ENCODE measurements at regions not wholly inside any gene's neighbourhood (a gene's known extent, or its start where the extent isn't known, plus 50 kb on each side); places are given as distances from the start of the nearest gene placed in this dataset.

DNA sequence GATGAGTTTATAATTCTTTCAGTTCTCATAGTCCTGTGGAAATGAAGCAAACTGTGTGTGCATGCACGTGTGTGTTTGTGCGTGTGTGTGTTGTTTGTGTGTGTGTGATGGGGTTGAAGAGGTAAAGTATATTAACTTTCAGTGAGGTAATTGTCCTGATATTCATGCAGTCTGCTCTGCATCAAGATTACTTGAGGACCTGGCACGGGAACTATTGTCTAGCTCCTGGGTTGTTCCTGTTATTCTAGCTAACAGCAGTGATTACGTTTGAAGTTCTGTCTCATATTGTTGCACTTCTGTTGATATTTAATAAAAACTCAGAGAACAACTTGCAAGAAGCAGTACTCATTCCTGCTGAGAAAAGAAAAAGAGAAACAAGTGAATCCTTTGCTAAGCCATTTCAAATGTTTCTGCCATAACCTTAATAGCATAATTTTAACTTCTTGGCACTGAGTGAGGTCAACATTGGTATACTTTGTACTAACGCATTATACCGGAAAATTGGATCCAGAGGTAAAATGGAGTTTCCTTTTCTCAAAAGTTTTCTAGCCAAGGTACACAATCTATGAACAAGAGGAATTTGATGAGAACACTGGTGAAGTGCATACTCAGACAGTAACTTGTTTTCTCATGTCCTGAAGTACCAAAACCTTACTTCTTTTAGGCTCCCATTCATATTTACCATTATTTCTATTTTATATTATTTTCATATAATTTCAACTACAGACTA, 113.2 kb downstream of the SPCS3 start:
- Mint-ChIP-seq H3K4me1 (no peaks in the 10 kb centered on the region), H3K9me3 (no peaks in the 10 kb centered on the region), H3K27ac (no peak overlapping the region), H3K4me3 (no peak overlapping the region), H3K36me3 (no peaks in the 10 kb centered on the region), H3K27me3 (no peaks in the 10 kb centered on the region)
- no peak for DNase-seq
- no peak for ATAC-seq (ENCODE audit: low read depth)
- POLR2A ChIA-PET: no interaction called here

DNA sequence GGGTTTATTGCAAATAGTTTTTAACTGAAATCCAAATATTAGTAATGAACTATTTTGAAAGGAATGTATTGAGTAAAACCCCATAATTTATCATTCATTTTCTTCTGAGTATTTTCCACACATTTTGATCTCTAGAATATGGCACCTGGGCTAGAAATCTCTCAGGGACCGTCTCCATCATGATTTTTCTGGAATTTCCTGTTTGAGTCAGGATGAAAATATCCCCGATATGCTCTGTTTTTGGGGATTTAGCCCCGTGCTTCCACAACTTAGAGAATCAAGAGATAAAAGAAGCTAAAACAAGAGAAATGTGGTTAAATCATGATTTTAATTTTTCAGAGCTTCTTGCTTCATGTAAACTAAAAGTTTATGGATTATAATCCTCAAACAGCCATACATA, 114.2 kb downstream of the SPCS3 start:
- ATAC-seq (ENCODE audit: low read depth): no peak
- Mint-ChIP-seq H3K36me3 (no peaks in the 10 kb centered on the region), H3K27me3 (no peaks in the 10 kb centered on the region), H3K4me3 (no peak overlapping the region), H3K27ac (no peak overlapping the region), H3K4me1 (no peaks in the 10 kb centered on the region), H3K9me3 (no peaks in the 10 kb centered on the region)
- POLR2A ChIA-PET: no interaction called here
- no peak for DNase-seq

DNA sequence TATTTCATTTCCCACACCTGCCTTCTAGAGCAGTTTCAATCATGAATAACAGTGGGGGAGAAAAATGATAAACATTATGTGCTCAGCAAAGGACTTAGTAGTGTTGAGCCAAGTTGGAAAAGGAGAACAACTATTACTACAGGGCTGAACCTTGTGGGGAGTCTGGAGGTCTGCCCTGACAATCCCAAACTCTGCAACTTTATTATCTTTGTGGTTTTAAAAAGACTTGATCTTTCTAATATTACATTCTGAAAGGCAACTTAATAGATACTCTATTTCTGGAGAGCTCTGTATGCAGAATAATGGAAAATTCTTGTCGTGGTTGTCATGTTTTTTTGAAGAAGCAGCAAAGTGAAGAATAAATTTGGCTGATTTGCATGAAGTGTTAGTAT, 116.1 kb downstream of the SPCS3 start:
- POLR2A ChIA-PET: no interaction called here
- DNase-seq: no peak
- Mint-ChIP-seq H3K9me3 (no peaks in the 10 kb centered on the region), H3K4me3 (no peak overlapping the region), H3K36me3 (no peaks in the 10 kb centered on the region), H3K27ac (no peak overlapping the region), H3K4me1 (no peaks in the 10 kb centered on the region), H3K27me3 (no peaks in the 10 kb centered on the region)
- no peak for ATAC-seq (ENCODE audit: low read depth)

DNA sequence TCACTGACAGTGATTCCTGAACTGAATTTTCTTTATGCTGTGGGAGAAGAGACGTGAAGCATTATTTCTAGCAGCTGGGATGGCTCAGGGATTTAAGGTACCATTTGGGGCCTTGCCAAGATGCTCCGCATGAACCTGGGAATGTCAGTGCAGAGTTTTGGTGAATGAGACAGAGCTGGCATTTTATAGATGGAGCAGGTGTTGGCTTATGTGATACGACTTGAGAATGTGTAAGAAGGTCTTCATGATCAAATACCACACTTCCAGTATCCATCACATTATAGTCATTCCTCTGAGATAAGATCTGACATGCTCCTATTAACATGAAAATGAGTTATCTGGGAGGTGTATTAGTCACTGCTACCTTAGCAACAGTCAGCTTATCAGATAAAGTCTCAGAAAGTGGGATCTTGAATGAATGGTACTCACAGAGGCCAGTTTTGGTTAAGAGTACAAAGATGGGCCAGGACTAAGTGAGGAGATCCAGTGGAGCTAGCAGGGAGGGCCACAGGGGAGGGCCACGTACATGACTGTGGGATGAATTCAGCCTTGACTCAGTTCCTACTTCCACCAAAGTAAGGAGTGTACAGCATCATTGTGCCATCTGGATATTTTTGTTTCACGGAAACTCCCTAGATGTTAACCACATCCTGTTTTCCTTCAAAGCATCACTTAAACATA, 116.7 kb downstream of the SPCS3 start:
- H3K27ac Mint-ChIP-seq: no peak overlapping the region
- ATAC-seq (ENCODE audit: low read depth) (no peak), DNase-seq (no peak)
- POLR2A ChIA-PET: no interaction called here
- no peaks in the 10 kb centered on the region for H3K36me3 Mint-ChIP-seq
- H3K4me1 Mint-ChIP-seq: no peaks in the 10 kb centered on the region
- no peak overlapping the region for H3K4me3 Mint-ChIP-seq
- no peaks in the 10 kb centered on the region for H3K9me3 Mint-ChIP-seq
- no peaks in the 10 kb centered on the region for H3K27me3 Mint-ChIP-seq

DNA sequence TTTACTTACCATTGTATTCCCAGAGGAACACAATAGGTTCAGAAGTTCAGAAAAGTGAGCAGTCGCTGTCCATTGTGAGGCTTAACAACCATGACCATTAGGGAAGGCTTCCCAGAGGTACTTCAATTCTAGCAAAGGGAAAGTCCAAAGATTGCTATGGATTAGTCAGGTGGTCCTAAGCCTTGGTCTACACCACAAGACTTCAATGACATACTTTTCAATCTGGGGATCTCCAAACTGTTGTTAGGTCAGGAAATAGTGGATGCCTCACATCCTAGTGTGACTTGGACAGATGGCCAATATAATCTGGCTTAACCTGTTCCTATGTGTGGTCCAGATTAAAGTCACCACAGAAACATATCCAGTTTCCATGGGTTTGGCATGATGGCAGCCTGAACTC, 118.0 kb downstream of the SPCS3 start:
- no peak overlapping the region for H3K27ac Mint-ChIP-seq
- H3K9me3 Mint-ChIP-seq: no peaks in the 10 kb centered on the region
- POLR2A ChIA-PET: no interaction called here
- DNase-seq (no peak), ATAC-seq (ENCODE audit: low read depth) (no peak)
- no peaks in the 10 kb centered on the region for H3K27me3 Mint-ChIP-seq
- no peak overlapping the region for H3K4me3 Mint-ChIP-seq
- H3K36me3 Mint-ChIP-seq: no peaks in the 10 kb centered on the region
- H3K4me1 Mint-ChIP-seq: no peaks in the 10 kb centered on the region

DNA sequence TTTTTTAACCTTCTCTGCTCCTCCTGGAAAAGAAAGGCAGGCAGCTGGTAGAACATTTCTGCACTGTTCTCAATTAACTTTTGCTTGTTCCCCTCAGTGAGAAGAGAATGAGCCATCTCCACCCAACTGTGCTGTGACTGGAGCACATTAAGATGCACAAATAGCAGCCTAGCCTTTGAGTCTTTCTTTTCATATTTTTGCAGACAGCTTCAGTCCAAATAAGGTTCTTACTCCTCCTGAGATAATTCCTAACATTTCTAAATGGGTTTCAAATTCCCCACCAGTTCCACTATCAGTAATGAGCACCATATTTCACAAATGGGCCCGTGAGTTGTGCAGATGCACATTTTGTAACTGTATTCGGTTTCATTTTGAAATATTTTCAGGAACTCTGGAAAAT, 118.6 kb downstream of the SPCS3 start:
- POLR2A ChIA-PET: no interaction called here
- Mint-ChIP-seq H3K4me1 (no peaks in the 10 kb centered on the region), H3K27me3 (no peaks in the 10 kb centered on the region), H3K36me3 (no peaks in the 10 kb centered on the region), H3K4me3 (no peak overlapping the region), H3K27ac (no peak overlapping the region), H3K9me3 (no peaks in the 10 kb centered on the region)
- DNase-seq (no peak), ATAC-seq (ENCODE audit: low read depth) (no peak)

DNA sequence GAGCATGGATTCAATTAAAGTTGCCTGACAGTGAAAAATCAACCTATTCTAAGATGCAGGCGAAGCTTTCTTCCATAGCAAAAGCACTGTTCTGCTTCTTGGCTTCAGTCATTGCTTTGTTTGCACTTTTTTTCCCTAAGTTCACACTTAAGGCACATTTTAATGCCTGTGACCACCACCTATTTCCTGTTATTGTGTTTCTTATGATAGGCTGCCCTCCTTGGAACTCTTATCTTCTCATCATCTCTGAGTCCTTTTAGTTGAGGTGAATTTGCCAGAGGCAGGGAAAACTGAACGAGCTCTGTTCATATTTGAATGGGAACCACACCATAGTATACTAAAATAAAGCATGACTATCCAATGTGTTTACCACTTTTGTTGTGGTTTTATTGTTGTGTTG, 119.8 kb downstream of the SPCS3 start:
- no peak for ATAC-seq (ENCODE audit: low read depth)
- POLR2A ChIA-PET: no interaction called here
- Mint-ChIP-seq H3K27me3 (no peaks in the 10 kb centered on the region), H3K9me3 (no peaks in the 10 kb centered on the region), H3K4me1 (no peaks in the 10 kb centered on the region), H3K27ac (no peak overlapping the region), H3K4me3 (no peak overlapping the region), H3K36me3 (no peaks in the 10 kb centered on the region)
- no peak for DNase-seq

DNA sequence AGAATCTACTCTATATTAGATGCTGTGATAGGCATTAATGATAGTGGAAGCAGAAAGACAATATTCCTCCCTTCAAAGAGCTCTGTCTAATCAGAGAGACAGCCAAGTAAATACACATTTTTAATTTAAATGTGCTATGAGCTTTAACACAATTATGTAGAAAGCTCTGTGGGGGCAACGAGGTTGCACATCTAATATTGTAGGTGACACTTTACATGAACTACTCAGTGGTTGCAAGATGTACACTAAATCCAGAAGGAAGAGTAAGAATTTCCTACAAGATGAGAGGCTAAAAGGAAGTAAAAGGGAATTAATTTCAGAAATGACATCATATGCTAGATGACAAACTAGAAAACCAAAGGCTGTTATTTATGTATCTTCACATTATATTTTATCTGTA, 120.9 kb downstream of the SPCS3 start:
- Mint-ChIP-seq H3K27ac (no peak overlapping the region), H3K9me3 (no peaks in the 10 kb centered on the region), H3K27me3 (no peaks in the 10 kb centered on the region), H3K36me3 (no peaks in the 10 kb centered on the region), H3K4me3 (no peak overlapping the region), H3K4me1 (no peaks in the 10 kb centered on the region)
- POLR2A ChIA-PET: no interaction called here
- no peak for DNase-seq
- no peak for ATAC-seq (ENCODE audit: low read depth)

DNA sequence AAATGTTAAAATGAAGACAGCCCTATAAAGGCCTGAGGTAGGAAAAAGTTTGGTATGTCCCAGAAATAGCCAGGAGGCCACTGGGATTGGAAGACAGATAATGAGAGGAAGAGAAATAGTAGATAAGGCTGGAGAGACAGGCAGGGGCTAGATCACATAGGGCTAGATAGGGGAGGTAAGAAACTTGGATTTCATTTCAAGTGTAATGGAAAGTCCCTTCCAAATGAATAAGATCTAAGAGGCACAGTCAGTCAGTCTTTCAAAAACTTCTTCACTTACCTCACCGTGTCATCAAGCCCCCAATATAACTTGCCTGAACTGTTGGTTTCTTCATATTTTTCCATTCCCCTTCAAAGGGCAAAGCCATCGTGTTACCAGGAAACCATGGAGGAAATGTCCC, 121.8 kb downstream of the SPCS3 start:
- POLR2A ChIA-PET: no interaction called here
- DNase-seq: no peak
- Mint-ChIP-seq H3K4me1 (no peaks in the 10 kb centered on the region), H3K9me3 (no peaks in the 10 kb centered on the region), H3K36me3 (no peaks in the 10 kb centered on the region), H3K27ac (no peak overlapping the region), H3K27me3 (no peaks in the 10 kb centered on the region), H3K4me3 (no peak overlapping the region)
- no peak for ATAC-seq (ENCODE audit: low read depth)

DNA sequence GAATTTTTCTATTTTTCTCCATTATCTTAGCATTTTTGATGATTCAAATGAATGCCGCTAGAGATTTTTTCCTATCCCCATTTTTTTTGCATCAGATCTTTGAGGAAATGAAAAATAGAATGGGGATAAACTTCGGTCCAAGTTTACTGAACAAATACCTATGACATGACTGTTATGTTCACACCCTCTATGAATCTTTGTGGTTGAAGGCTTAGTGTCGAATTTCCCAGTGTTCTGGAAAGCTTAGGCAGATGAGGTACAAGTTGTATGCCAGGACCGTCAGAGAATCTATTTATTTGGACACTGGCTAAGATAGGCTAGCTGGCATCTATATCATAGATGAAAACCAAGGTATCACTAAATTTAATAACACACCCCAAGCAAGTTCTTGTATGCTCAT, 123.4 kb downstream of the SPCS3 start:
- no peak overlapping the region for H3K27ac Mint-ChIP-seq
- H3K27me3 Mint-ChIP-seq: no peaks in the 10 kb centered on the region
- DNase-seq (no peak), ATAC-seq (ENCODE audit: low read depth) (no peak)
- no peaks in the 10 kb centered on the region for H3K9me3 Mint-ChIP-seq
- no peak overlapping the region for H3K4me3 Mint-ChIP-seq
- POLR2A ChIA-PET: no interaction called here
- H3K4me1 Mint-ChIP-seq: no peaks in the 10 kb centered on the region
- H3K36me3 Mint-ChIP-seq: no peaks in the 10 kb centered on the region

DNA sequence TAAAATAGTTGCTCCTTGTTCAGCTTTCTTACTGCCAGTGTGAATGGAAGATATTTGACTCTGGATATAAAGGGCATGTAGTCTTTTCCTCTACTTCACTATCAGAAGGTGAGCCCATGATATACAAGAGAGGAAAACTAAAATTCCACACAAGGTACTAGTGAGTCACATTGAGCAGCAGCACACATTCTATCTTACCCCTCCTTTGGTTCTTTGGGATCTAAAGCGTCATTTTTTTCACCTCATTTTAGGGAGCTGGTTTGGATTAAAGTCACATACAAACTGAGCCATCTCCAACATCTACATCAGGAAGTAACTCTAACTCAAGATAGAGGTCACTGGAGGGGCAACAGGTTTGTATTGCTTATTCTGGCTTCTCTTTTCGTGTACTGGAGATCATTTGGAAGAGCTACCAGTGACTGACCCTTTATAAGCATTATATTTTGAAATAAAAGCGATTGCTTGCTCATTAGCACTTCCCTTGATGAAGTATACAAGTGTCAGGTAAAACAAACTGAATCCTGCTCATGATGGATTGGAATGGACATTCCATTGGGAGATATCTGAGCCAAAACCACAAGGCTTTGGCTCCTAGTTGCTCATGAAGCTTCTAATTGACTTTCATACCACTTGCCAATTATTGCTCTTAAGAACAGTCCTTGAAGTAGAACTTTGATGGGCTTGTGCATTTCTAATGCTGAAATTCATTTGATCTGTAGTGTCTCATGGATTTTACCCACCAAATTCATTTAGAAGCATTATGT, 124.1 kb downstream of the SPCS3 start:
- no peak for ATAC-seq (ENCODE audit: low read depth)
- Mint-ChIP-seq H3K4me1 (no peaks in the 10 kb centered on the region), H3K4me3 (no peak overlapping the region), H3K27me3 (no peaks in the 10 kb centered on the region), H3K36me3 (no peaks in the 10 kb centered on the region), H3K9me3 (no peaks in the 10 kb centered on the region), H3K27ac (no peak overlapping the region)
- POLR2A ChIA-PET: no interaction called here
- no peak for DNase-seq

DNA sequence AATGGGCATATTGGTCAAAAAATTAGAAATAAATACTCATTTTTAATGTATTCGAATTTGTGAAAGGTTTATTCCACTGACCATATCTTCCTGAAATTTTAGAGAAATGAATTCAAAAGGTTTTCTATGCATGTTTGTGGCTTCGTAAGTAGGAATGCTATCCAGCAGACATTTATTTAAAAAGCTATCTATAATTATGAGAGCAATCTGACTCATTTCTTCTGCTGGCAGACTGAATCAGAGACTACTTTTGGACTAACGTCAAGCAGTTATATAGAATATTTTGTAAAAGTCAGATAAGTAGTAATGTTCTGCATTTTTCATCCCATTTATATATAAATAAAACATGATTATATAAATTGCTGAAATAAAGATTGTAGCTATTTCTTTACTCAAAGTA, 125.0 kb downstream of the SPCS3 start:
- Mint-ChIP-seq H3K27me3 (no peaks in the 10 kb centered on the region), H3K9me3 (no peaks in the 10 kb centered on the region), H3K4me1 (no peaks in the 10 kb centered on the region), H3K36me3 (no peaks in the 10 kb centered on the region), H3K4me3 (no peak overlapping the region), H3K27ac (no peak overlapping the region)
- POLR2A ChIA-PET: no interaction called here
- ATAC-seq (ENCODE audit: low read depth) (no peak), DNase-seq (no peak)

DNA sequence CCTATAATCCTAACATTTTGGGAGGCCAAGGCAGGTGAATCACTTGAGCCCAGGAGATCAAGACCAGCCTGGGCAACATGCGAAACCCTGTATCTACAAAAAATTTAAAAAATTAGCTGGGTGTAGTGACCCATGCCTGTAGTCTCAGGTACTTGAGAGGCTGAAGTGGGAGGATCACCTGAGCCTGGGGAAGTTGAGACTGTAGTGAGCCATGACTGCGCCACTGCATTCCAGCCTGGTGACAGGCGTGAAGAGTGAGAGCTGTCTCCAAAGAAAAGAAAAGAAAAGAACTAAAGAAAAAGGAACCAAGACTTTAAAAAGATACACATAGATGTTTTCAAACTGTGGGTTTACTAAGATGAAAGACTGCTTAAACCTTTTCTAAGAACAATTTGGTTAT, 129.0 kb downstream of the SPCS3 start:
- Mint-ChIP-seq H3K4me1 (no peaks in the 10 kb centered on the region), H3K4me3 (no peak overlapping the region), H3K36me3 (no peaks in the 10 kb centered on the region), H3K27ac (no peak overlapping the region), H3K27me3 (no peaks in the 10 kb centered on the region), H3K9me3 (no peaks in the 10 kb centered on the region)
- no peak for ATAC-seq (ENCODE audit: low read depth)
- POLR2A ChIA-PET: no interaction called here
- DNase-seq: no peak

DNA sequence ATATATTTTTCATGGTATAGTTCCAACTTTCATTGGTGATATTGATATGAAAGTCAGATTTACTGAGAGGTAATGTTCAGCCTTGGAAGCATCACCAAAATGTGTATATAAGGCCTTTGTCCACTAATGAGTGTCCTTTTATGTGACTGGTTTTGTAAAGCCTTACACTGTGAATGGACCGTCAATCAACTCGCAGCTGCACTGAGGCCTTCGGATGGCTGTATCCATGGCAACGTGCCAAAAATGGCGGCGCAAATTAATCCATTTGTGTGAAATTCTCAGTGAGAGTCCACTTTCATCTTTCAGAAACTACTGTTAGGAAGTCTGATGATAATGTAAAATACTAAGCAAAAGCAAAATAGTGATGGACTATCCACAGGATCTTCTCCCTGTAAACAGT, 131.7 kb downstream of the SPCS3 start:
- no peaks in the 10 kb centered on the region for H3K36me3 Mint-ChIP-seq
- POLR2A ChIA-PET: no interaction called here
- no peak for DNase-seq
- no peaks in the 10 kb centered on the region for H3K27me3 Mint-ChIP-seq
- ATAC-seq (ENCODE audit: low read depth): no peak
- no peaks in the 10 kb centered on the region for H3K9me3 Mint-ChIP-seq
- no peaks in the 10 kb centered on the region for H3K4me1 Mint-ChIP-seq
- H3K4me3 Mint-ChIP-seq: no peak overlapping the region
- H3K27ac Mint-ChIP-seq: no peak overlapping the region

Data from activated naive CD8-positive, alpha-beta T cell treated with anti-CD3 and anti-CD28 coated beads, Interleukin-2, amount 10 ng/mL, durations not matched to agents 7 days and 5 days (primary cell).